ENCODE measurements at regions not wholly inside any gene's neighbourhood (a gene's known extent, or its start where the extent isn't known, plus 50 kb on each side); places are given as distances from the start of the nearest gene placed in this dataset.
"Not testable (repeated sequence)": the region's sequence is repeated elsewhere in the genome, so short reads cannot be mapped to it uniquely, and the experiment has no call there.

DNA sequence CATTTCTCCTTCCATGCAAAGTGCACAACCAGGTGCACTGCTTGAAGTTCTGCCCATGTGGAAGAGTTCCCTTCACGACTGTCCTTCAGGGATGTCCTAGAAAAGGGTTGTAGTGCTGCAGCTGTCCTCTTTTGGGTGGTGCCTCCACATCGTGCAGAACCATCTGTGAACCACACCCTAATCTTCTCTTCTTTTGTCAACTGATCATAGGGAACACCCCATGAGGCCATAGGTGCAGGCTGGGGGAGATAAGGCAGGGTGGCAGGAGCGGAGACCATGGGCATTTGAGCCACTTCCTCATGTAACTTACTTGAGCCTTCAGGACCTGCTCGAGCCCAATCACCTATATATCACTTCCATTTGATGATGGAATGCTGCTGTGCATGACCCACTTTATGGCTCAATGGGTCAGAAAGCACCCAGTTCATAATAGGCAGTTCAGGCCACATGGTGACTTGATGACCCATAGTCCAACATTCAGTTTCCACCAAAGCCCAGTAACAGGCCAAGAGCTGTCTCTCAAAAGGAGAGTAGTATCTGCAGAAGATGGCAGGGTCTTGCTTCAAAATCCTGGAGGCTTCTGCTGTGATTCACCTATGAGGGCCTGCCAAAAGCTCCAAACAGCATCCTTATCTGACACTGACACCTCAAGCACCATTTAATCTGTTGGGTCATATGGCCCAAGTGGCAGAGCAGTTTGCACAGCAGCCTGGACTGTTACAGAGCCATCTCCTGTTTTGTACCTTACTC lies 84.7 kb upstream of the CYRIA start:
- TF ChIP-seq, protein P1, sequence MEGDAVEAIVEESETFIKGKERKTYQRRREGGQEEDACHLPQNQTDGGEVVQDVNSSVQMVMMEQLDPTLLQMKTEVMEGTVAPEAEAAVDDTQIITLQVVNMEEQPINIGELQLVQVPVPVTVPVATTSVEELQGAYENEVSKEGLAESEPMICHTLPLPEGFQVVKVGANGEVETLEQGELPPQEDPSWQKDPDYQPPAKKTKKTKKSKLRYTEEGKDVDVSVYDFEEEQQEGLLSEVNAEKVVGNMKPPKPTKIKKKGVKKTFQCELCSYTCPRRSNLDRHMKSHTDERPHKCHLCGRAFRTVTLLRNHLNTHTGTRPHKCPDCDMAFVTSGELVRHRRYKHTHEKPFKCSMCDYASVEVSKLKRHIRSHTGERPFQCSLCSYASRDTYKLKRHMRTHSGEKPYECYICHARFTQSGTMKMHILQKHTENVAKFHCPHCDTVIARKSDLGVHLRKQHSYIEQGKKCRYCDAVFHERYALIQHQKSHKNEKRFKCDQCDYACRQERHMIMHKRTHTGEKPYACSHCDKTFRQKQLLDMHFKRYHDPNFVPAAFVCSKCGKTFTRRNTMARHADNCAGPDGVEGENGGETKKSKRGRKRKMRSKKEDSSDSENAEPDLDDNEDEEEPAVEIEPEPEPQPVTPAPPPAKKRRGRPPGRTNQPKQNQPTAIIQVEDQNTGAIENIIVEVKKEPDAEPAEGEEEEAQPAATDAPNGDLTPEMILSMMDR (IDR thresholded peaks at IDR 0.05; ENCODE audit: low read length, missing control alignments), result no peak
- no peak for DNase-seq (ENCODE audit: low read depth)

DNA sequence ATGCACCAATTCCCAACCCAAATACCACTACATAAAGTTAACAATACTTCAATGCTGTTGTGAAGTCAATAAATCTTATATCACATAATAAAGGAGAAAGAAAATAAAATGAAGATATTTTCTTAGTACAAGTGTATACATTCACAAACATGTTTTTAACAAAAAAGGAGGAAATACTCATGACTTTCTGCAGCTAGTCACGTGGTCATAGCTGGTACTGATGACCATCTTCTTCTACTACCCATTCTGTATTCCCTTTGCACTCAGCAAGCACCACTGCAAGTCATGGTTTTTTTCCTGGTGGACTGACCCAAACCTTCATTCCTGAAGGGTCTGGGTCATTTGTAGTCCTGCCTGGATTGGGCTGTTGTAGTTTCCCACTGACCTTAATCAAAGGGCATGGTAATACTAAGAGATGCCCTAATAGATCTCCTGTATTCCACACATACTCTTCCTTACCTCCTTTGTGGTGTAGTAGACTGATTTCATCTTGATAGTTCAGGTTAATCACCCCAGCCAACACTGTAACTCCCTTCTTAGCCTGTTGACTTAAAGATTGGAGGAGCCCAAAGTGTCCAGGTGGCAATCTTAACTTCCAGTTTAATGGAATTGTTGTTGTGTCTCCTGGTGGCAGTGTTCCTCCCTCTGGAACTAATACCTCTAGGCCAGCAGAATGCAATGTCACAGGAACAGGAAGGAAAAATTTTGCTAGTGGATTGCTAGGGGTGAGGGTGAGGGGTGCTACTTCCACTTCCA lies 83.1 kb upstream of the CYRIA start:
- DNase-seq (ENCODE audit: low read depth), result not testable (repeated sequence)

More for the DNA sequence above, 84.7 kb upstream of the CYRIA start:
- no peak overlapping the region for H3K4me3 ChIP-seq (replicated peaks; ENCODE audit: low read depth, low read length)

DNA sequence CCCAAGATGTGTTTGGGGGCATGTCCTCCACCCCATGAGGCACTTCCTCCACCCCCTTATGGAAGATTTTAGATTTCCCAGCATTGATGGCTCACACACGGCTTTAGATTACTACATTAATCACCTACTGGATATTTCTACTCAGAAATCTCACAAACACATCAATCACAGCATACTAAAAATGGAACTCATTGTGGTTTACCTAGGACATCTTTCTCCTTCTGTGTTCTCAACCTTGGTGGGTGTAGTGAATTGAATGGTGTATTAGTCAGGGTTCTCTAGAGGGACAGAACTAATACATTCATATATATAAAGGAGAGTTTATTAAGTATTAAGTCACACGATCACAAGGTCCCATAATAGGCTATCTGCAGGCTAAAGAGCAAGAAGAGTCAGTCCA lies 82.1 kb upstream of the CYRIA start:
- DNase-seq (ENCODE audit: low read depth), result no peak
- TF ChIP-seq, protein P1 (IDR thresholded peaks at IDR 0.05; ENCODE audit: low read length, missing control alignments), result no peak

More for the DNA sequence above, 83.1 kb upstream of the CYRIA start:
- H3K4me3 ChIP-seq (replicated peaks; ENCODE audit: low read depth, low read length), result not testable (repeated sequence)

DNA sequence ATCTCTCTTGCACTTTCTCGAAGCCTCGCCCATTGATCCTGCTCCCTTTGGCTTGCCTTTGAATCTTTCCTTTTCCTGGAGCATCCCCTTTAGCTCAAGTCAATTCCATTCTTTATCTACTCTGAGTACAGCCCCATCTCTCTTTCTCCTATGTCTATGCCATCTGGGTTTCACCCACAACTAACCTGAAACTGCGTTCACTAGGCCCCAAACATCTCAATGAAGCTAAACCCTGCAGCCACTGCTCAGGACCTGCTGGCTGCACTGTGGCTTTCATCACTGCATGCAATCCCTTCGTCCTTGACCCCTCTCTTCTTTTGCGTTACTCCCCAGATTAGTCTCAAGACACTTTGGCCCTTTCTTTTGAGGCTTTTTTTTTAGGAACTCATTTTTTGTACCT lies 81.6 kb upstream of the CYRIA start:
- TF ChIP-seq, protein P1 (IDR thresholded peaks at IDR 0.05; ENCODE audit: low read length, missing control alignments), result no peak
- DNase-seq (ENCODE audit: low read depth), result no peak
- H3K4me3 ChIP-seq (replicated peaks; ENCODE audit: low read depth, low read length), result no peak overlapping the region

More for the DNA sequence above, 82.1 kb upstream of the CYRIA start:
- no peak overlapping the region for H3K4me3 ChIP-seq (replicated peaks; ENCODE audit: low read depth, low read length)

DNA sequence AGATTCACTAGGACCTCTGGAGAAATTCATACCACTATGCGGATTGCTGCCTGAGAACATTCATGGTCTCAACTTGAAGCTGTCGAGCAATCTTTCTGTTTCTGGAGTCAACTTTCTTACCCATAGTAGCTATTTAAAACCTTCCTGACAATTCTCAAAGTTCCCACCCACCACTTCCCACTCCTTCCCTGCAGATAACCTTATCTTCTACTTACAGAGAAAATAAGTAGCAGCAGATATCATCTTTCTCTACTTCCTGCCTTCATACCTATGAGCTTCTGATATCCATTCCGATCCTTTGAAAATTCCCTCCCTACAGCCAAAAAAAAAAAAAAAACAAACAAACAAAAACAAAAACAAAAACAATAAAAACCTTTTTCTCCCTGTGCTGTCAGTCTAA lies 81.2 kb upstream of the CYRIA start:
- no peak overlapping the region for H3K4me3 ChIP-seq (replicated peaks; ENCODE audit: low read depth, low read length)
- TF ChIP-seq, protein P1 (IDR thresholded peaks at IDR 0.05; ENCODE audit: low read length, missing control alignments), result no peak
- DNase-seq (ENCODE audit: low read depth), result no peak

DNA sequence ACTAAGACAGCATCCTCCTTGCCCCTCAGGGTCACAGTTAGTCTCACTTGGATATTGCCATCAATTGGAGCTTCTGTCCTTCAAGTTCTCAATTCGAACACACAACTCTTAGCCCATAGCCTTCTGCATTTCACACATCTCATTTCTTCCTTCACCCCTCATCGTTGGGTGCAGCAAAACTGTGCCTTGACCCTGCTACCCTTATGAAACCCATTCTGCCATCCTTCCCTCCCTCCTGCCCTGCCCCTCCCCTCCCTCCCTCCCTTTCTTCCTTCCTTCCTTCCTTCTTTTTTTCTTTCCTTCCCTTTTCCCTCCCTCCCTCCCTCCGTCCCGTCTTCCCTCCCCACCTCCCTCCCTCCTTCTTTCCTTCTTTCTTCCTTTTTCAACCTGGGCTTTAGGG lies 80.7 kb upstream of the CYRIA start:
- TF ChIP-seq, protein P1 (IDR thresholded peaks at IDR 0.05; ENCODE audit: low read length, missing control alignments), result no peak
- no peak overlapping the region for H3K4me3 ChIP-seq (replicated peaks; ENCODE audit: low read depth, low read length)
- DNase-seq (ENCODE audit: low read depth), result no peak

DNA sequence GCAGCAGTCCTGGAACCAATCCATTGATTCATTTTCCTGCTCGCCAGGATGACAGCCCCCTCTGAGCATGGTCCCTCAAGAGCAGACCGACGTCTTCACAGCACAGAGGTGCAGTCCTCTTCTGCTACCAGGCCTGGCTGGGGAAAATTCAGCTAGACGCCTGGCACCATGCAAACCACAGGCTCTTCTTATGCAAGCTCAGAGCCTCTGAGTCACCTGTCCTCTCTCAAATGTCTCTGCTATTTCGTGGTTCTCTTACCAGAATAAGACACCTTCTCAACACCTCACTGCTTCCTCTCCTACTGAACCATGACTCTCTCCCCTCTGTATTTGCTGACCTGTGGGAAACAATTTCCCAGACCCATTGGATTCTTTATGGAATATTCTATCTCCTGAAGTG lies 79.8 kb upstream of the CYRIA start:
- TF ChIP-seq, protein P1 (IDR thresholded peaks at IDR 0.05; ENCODE audit: low read length, missing control alignments), result no peak
- no peak for DNase-seq (ENCODE audit: low read depth)
- no peak overlapping the region for H3K4me3 ChIP-seq (replicated peaks; ENCODE audit: low read depth, low read length)

Measured in fibroblast of pulmonary artery (primary cell).